HL-60 (cell line): ENCODE measurements at regions not wholly inside any gene's neighbourhood (a gene's known extent, or its start where the extent isn't known, plus 50 kb on each side); places are given as distances from the start of the nearest gene placed in this dataset.

Experiments
- DNase-seq, 2 experiments: peaks; one replicate each; pipeline ENCODE4 v3.0.0-alpha.2; 2010 to 2020; ENCODE audit warnings: low read depth in 1 of 2, low spot score in 1 of 2
- H3K27ac ChIP-seq: fragments of 250-450 bp; sonication (Bioruptor Pico); replicated peaks from 2 replicates; pipeline ENCODE4 v1.5.1; 2020; ENCODE audit warnings: mild to moderate bottlenecking, moderate library complexity
- H3K27me3 ChIP-seq: fragments of 250-450 bp; sonication (Bioruptor Pico); 2 replicates; pipeline ENCODE4 v1.5.1; 2021; ENCODE audit warnings: mild to moderate bottlenecking, moderate library complexity; ENCODE audit not compliant: insufficient read depth, poor library complexity, severe bottlenecking
- H3K4me3 ChIP-seq: replicated peaks from 2 replicates; pipeline ENCODE4 v1.5.1; 2011; ENCODE audit warnings: mild to moderate bottlenecking, control low read depth, low read length; ENCODE audit not compliant: insufficient read depth
- CTCF ChIP-seq: IDR thresholded peaks from one replicate; pipeline ENCODE4 v1.5.1; 2011; ENCODE audit warnings: low read length, control low read depth, inconsistent platforms; ENCODE audit not compliant: insufficient read depth
- GABPA ChIP-seq: IDR thresholded peaks from 2 replicates; pipeline ENCODE4 v1.6.1; 2012; ENCODE audit warnings: low read depth
- POLR2AphosphoS5 ChIP-seq: IDR thresholded peaks from 2 replicates; pipeline ENCODE4 v1.6.1; 2012; ENCODE audit warnings: low read depth
- REST ChIP-seq: IDR thresholded peaks from 2 replicates; pipeline ENCODE4 v1.6.1; 2012; ENCODE audit warnings: low read depth; ENCODE audit not compliant: insufficient replicate concordance
- SPI1 ChIP-seq: IDR thresholded peaks from 2 replicates; pipeline ENCODE4 v1.6.1; 2012; ENCODE audit warnings: low read depth, mild to moderate bottlenecking, borderline replicate concordance

DNA sequence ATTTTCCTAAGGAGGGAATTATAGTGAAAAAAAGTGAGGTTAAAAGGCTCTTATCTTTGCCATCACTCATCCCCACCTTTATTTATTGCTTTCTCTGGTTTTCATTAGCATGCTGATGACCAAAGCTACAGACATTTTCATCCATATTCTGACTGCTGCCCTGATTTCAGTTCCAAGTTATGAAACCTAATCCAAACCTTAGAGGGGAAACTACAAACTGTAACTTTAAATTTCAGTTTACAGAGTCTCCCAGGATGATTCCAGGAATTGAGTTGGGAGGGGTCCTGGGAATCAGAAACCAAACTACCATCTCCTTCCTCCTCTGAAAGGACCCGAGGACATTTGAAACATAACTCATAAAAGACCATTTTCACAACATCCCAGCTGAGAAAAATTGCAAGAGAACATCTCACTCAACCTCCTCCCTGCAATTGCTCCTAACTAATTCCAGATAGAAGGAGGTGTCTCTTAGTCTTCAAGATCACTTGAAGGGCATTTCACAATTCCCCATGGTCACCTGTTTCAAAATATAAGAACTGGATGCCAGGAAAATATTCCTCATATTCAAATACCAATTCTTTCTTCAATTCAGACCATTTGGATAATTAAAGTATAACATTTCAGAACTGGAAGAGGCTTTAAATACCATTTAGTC, 520.6 kb downstream of the TNS1 start:
- Histone ChIP-seq H3K27me3 (peaks cover 2% of the 10 kb centered on the region), H3K4me3 (no peak overlapping the region), H3K27ac (no peak overlapping the region)
- TF ChIP-seq SPI1 (no peak), GABPA (no peak), POLR2AphosphoS5 (no peak), CTCF (no peak), REST (no peak)
- DNase-seq = no peak

GRCh38 chr2:217481577-217481976, 521.2 kb downstream of the TNS1 start:
- Histone ChIP-seq H3K27ac (no peak overlapping the region), H3K4me3 (no peak overlapping the region), H3K27me3 (peaks cover 2% of the 10 kb centered on the region)
- TF ChIP-seq POLR2AphosphoS5 (no peak), CTCF (no peak), REST (no peak), SPI1 (no peak), GABPA (no peak)
- DNase-seq = no peak

DNA sequence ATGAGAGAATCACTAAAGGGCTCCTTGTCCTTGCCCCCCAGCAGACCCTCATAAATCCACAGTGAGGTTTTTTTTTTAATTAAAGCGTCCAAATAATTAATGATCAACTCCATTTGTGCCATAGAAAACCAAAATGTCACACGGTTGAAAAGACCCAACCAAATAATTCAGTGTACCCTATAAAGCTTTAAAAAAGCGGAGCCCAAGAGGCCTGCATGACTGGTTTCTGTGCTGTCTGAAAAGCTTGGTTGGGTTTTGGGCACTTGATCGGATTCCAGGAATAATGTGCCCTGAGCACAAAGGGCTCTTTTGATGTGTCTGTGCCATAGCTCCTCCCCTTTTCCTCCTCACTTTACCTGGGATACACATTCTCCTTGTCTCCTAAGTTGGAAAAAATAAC, 523.2 kb downstream of the TNS1 start:
- no peak for TF ChIP-seq REST
- no peak for TF ChIP-seq GABPA
- no peak for TF ChIP-seq SPI1
- TF ChIP-seq CTCF = no peak
- no peak for TF ChIP-seq POLR2AphosphoS5
- Histone ChIP-seq H3K4me3 (no peak overlapping the region), H3K27ac (no peak overlapping the region), H3K27me3 (no peaks in the 10 kb centered on the region)
- DNase-seq = no peak
